SK-N-SH (cell line): ENCODE measurements at regions not wholly inside any gene's neighbourhood (a gene's known extent, or its start where the extent isn't known, plus 50 kb on each side); places are given as distances from the start of the nearest gene placed in this dataset.

Source experiments
- CTCF ChIA-PET: fragments of 300-600, 350-600 bp; formaldehyde crosslinking; extraction: SDS; loops from one replicate; lab custom pipeline; 2021; lab: Yijun Ruan, JAX
- POLR2A ChIA-PET: fragments of 350-600 bp; sonication (Branson Sonifier 250); formaldehyde crosslinking; extraction: SDS; loops from one replicate; lab custom pipeline; 2020; ENCODE audit warnings: antibody characterized with exemption, inconsistent platforms; lab: Yijun Ruan, JAX
- DNase-seq: peaks from one replicate; pipeline ENCODE4 v3.0.0; 2012
- H2AFZ ChIP-seq: fragments of 200-600 bp; sonication (generic); 2 replicates; pipeline ENCODE4 v1.8.1; 2016; ENCODE audit warnings: antibody characterized with exemption, mild to moderate bottlenecking, low read depth
- H3F3A ChIP-seq: fragments of 200-600 bp; sonication (generic); replicated peaks from 2 replicates; pipeline ENCODE3; 2016; ENCODE audit warnings: antibody characterized with exemption, mild to moderate bottlenecking; ENCODE audit not compliant: insufficient read depth
- H3K27ac ChIP-seq, 2 experiments: fragments of 200-500 bp in 1 of 2; fragments of 200-600 bp in 1 of 2; sonication (Bioruptor generic) in 1 of 2; sonication (generic), shearing (Covaris generic) in 1 of 2; 2 replicates each; pipeline versions ENCODE4 v1.5.1 to v1.6.1; 2014 to 2016; ENCODE audit warnings: low read depth in 2 of 2, inconsistent platforms in 1 of 2, low read length in 1 of 2, mild to moderate bottlenecking in 1 of 2, mixed read lengths in 1 of 2
- H3K27me3 ChIP-seq: fragments of 200-600 bp; sonication (generic), shearing (Covaris generic); 2 replicates; pipeline ENCODE4 v1.6.1; 2016; ENCODE audit warnings: mixed run types; ENCODE audit not compliant: insufficient read depth
- H3K36me3 ChIP-seq, 2 experiments: fragments of 200-500 bp in 1 of 2; fragments of 200-600 bp in 1 of 2; sonication (Bioruptor generic) in 1 of 2; sonication (generic) in 1 of 2; replicated peaks in 1 of 2; 2 replicates each; pipeline versions ENCODE3 to v1.5.1; 2014 to 2016; ENCODE audit warnings: low read length in 1 of 2, mild to moderate bottlenecking in 1 of 2; ENCODE audit not compliant: insufficient read depth in 2 of 2, control insufficient read depth in 1 of 2
- H3K4me1 ChIP-seq, 2 experiments: fragments of 200-500 bp in 1 of 2; fragments of 200-600 bp in 1 of 2; sonication (Bioruptor generic) in 1 of 2; sonication (generic), shearing (Covaris generic) in 1 of 2; 2 replicates each; pipeline versions ENCODE4 v1.5.1 to v1.6.1; 2014 to 2016; ENCODE audit warnings: low read depth in 1 of 2, low read length in 1 of 2, mixed run types in 1 of 2; ENCODE audit not compliant: insufficient read depth in 2 of 2, control insufficient read depth in 1 of 2
- H3K4me2 ChIP-seq: fragments of 200-600 bp; sonication (generic), shearing (Covaris generic); 2 replicates; pipeline ENCODE4 v1.6.1; 2017; ENCODE audit warnings: mixed run types
- H3K4me3 ChIP-seq, 2 experiments: fragments of 200-500 bp in 1 of 2; fragments of 200-600 bp in 1 of 2; sonication (Bioruptor generic) in 1 of 2; sonication (generic), shearing (Covaris generic) in 1 of 2; 2 replicates each; pipeline versions ENCODE4 v1.5.1 to v1.8.1; 2014 to 2016; ENCODE audit warnings: low read depth in 2 of 2, inconsistent platforms in 1 of 2, low read length in 1 of 2, mild to moderate bottlenecking in 1 of 2, mixed read lengths in 1 of 2, moderate library complexity in 1 of 2
- H3K79me2 ChIP-seq: fragments of 200-600 bp; sonication (generic); 2 replicates; pipeline ENCODE4 v1.8.1; 2017; ENCODE audit warnings: mild to moderate bottlenecking; ENCODE audit not compliant: insufficient read depth
- H3K9ac ChIP-seq: fragments of 200-600 bp; sonication (generic); 2 replicates; pipeline ENCODE4 v1.6.1; 2017; ENCODE audit warnings: mixed run types
- H3K9me2 ChIP-seq: fragments of 200-600 bp; sonication (generic); 2 replicates; pipeline ENCODE4 v1.6.1; 2017; ENCODE audit warnings: mixed run types
- H3K9me3 ChIP-seq: fragments of 200-600 bp; sonication (generic); 2 replicates; pipeline ENCODE4 v1.6.1; 2017; ENCODE audit warnings: mixed run types, mild to moderate bottlenecking, moderate library complexity
- H4K20me1 ChIP-seq: fragments of 200-600 bp; sonication (generic); 2 replicates; pipeline ENCODE4 v1.6.1; 2017; ENCODE audit warnings: mild to moderate bottlenecking, mixed run types; ENCODE audit not compliant: insufficient read depth
- CHD2 ChIP-seq: fragments of 150-350 bp; IDR thresholded peaks from 2 replicates; pipeline ENCODE4 v1.6.1; 2018; ENCODE audit warnings: low read length; ENCODE audit not compliant: partially characterized antibody
- CTCF ChIP-seq: fragments of 200-600 bp; sonication (generic); IDR thresholded peaks from 2 replicates; pipeline ENCODE4 v1.6.1; 2017; ENCODE audit warnings: antibody characterized with exemption, mild to moderate bottlenecking, moderate library complexity
- EZH2phosphoT487 ChIP-seq: fragments of 200-600 bp; sonication (generic); IDR thresholded peaks from 2 replicates; pipeline ENCODE4 v1.6.1; 2017; ENCODE audit warnings: low read depth, mixed run types, mild to moderate bottlenecking, antibody characterized with exemption, moderate library complexity, borderline replicate concordance
- FOSL2 ChIP-seq: IDR thresholded peaks from 2 replicates; pipeline ENCODE4 v1.4.0; 2012; ENCODE audit warnings: low read depth, mild to moderate bottlenecking, moderate library complexity, borderline replicate concordance
- GABPA ChIP-seq: IDR thresholded peaks from 2 replicates; pipeline ENCODE4 v1.4.0; 2012; ENCODE audit warnings: low read depth, mild to moderate bottlenecking
- GATA2 ChIP-seq: sonication (generic); formaldehyde crosslinking; IDR thresholded peaks from 2 replicates; pipeline ENCODE4 v1.5.0; 2020; ENCODE audit warnings: mild to moderate bottlenecking, missing genetic modification reagents
- IRF3 ChIP-seq: fragments of 150-350 bp; IDR thresholded peaks from 2 replicates; pipeline ENCODE4 v1.6.1; 2016; ENCODE audit warnings: mild to moderate bottlenecking, low read depth, low read length
- NFIC ChIP-seq: IDR thresholded peaks from 2 replicates; pipeline ENCODE4 v1.4.0; 2012; ENCODE audit warnings: borderline replicate concordance
- NRF1 ChIP-seq: IDR thresholded peaks from 2 replicates; pipeline ENCODE4 v1.6.1; 2012; ENCODE audit warnings: low read depth, mild to moderate bottlenecking, low read length
- POLR2AphosphoS5 ChIP-seq: IDR thresholded peaks from 2 replicates; pipeline ENCODE4 v1.6.1; 2012; ENCODE audit warnings: low read depth, low read length
- RCOR1 ChIP-seq: fragments of 150-350 bp; IDR thresholded peaks from 2 replicates; pipeline ENCODE4 v1.6.1; 2017; ENCODE audit warnings: antibody characterized with exemption, low read length
- REST ChIP-seq: IDR thresholded peaks from 2 replicates; pipeline ENCODE4 v1.6.1; 2012; ENCODE audit warnings: mild to moderate bottlenecking, low read depth, low read length, moderate library complexity
- RFX5 ChIP-seq: IDR thresholded peaks from 2 replicates; pipeline ENCODE4 v1.6.1; 2012; ENCODE audit warnings: mild to moderate bottlenecking, improper control_type of control experiment, low read length
- RXRA ChIP-seq: IDR thresholded peaks from 2 replicates; pipeline ENCODE4 v1.4.0; 2012; ENCODE audit warnings: low read depth, mild to moderate bottlenecking, borderline replicate concordance
- SIN3A ChIP-seq: IDR thresholded peaks from 2 replicates; pipeline ENCODE4 v1.6.1; 2012; ENCODE audit warnings: low read depth, mild to moderate bottlenecking, low read length, moderate library complexity, borderline replicate concordance
- TAF1 ChIP-seq: IDR thresholded peaks from 2 replicates; pipeline ENCODE4 v1.6.1; 2012; ENCODE audit warnings: low read depth, mild to moderate bottlenecking, low read length, moderate library complexity, borderline replicate concordance
- TEAD4 ChIP-seq: IDR thresholded peaks from 2 replicates; pipeline ENCODE4 v1.4.0; 2012; ENCODE audit warnings: mild to moderate bottlenecking, borderline replicate concordance; ENCODE audit not compliant: insufficient read depth
- YY1 ChIP-seq: IDR thresholded peaks from 2 replicates; pipeline ENCODE4 v1.4.0; 2012; ENCODE audit warnings: low read depth, mild to moderate bottlenecking
- ZBTB33 ChIP-seq: IDR thresholded peaks from 2 replicates; pipeline ENCODE4 v1.4.0; 2012; ENCODE audit warnings: low read depth, borderline replicate concordance

- no peak for TF ChIP-seq ZBTB33
These were observed 111.3 kb upstream of the SORCS1 start (continued) for GRCh38 chr10:107275806-107276205.

- ChIA-PET POLR2A (no interaction called here), CTCF (interaction anchor here (1.3 kb wide), 1 partner anchor 10 kb away, joined by 3 read pairs; no protein-coding TSS in a partner anchor)
- Histone ChIP-seq H3K4me3 (no peak overlapping the region), H3K4me2 (no peak overlapping the region), H3K4me1 (no peaks in the 10 kb centered on the region; a peak in 1 of 4 replicates), H3K27ac (no peak overlapping the region), H4K20me1 (no peaks in the 10 kb centered on the region), H3F3A (no peaks in the 10 kb centered on the region), H3K79me2 (no peaks in the 10 kb centered on the region), H3K9me3 (no peaks in the 10 kb centered on the region), H3K9me2 (no peaks in the 10 kb centered on the region), H3K36me3 (no peaks in the 10 kb centered on the region), H3K9ac (no peak overlapping the region), H2AFZ (no peak overlapping the region), H3K27me3 (no peaks in the 10 kb centered on the region)
- TF ChIP-seq RXRA (no peak), REST (no peak), GABPA (no peak), NFIC (no peak), NRF1 (no peak), POLR2AphosphoS5 (no peak), CTCF (no peak), EZH2phosphoT487 (no peak), YY1 (no peak), RFX5 (no peak), GATA2 (CRISPR knock-in tag) (no peak), CHD2 (no peak), ZBTB33 (no peak), TAF1 (no peak), SIN3A (no peak), TEAD4 (no peak), FOSL2 (no peak), IRF3 (no peak), RCOR1 (no peak)
- DNase-seq: no peak
These were observed 105.1 kb upstream of the SORCS1 start for GRCh38 chr10:107269626-107270025.
